ENCODE measurements at regions not wholly inside any gene's neighbourhood (a gene's known extent, or its start where the extent isn't known, plus 50 kb on each side); places are given as distances from the start of the nearest gene placed in this dataset.

GRCh38 chr20:52727740-52728456 lies 244.3 kb upstream of the TSHZ2 start:
- SMC1A ChIA-PET (ENCODE audit: uncharacterized antibody, unreplicated experiment) = interaction anchor here (0.6 kb wide), 1 partner anchor 47 kb away, joined by 3 read pairs; no protein-coding TSS in a partner anchor

More at GRCh38 chr20:52727740-52728456, 244.3 kb upstream of the TSHZ2 start:
- Histone ChIP-seq H3K4me3 (no peak overlapping the region), H2AFZ (ENCODE audit: control insufficient read depth, low read depth, low read length) (no peak overlapping the region), H3K9ac (ENCODE audit: control insufficient read depth, insufficient read depth, low read length) (no peak overlapping the region), H3K4me1 (ENCODE audit: control insufficient read depth, insufficient read depth, low read length) (no peaks in the 10 kb centered on the region), H3K27ac (ENCODE audit: control insufficient read depth, insufficient read depth) (no peak overlapping the region), H3K9me3 (replicated peaks; ENCODE audit: control insufficient read depth, insufficient read depth, low read length) (no peaks in the 10 kb centered on the region; the same call in 2 of the 3 replicates), H3K4me2 (ENCODE audit: control insufficient read depth, insufficient read depth) (no peak overlapping the region), H4K20me1 (ENCODE audit: control insufficient read depth, insufficient read depth) (no peaks in the 10 kb centered on the region), H3K27me3 (replicated peaks in 1 of 2; ENCODE audit: control insufficient read depth in 2 of 2, insufficient read depth in 2 of 2, low read length in 1 of 2) (no peaks in the 10 kb centered on the region), H3K36me3 (ENCODE audit: control insufficient read depth in 2 of 2, insufficient read depth in 2 of 2, low read length in 1 of 2) (no peaks in the 10 kb centered on the region), H3K79me2 (ENCODE audit: control insufficient read depth, insufficient read depth, low read length) (no peaks in the 10 kb centered on the region)
- TF ChIP-seq IRF4 (IDR thresholded peaks at IDR 0.05; ENCODE audit: low read depth, low read length) = no peak
- TF ChIP-seq HDAC2 (IDR thresholded peaks at IDR 0.05) = no peak
- TF ChIP-seq MAX (IDR thresholded peaks at IDR 0.05; ENCODE audit: low read depth, low read length) = no peak
- no peak for TF ChIP-seq HSF1 (IDR thresholded peaks at IDR 0.05; ENCODE audit: low read depth, low read length)
- no peak for TF ChIP-seq MYB (IDR thresholded peaks at IDR 0.05; ENCODE audit: borderline replicate concordance, low read depth, low read length)
- CTCF ChIA-PET = no interaction called here
- no peak for FAIRE-seq
- 61% methylated on average over 24 of the region's 24 CpGs for WGBS (ENCODE audit: insufficient coverage, insufficient replicate concordance, low lambda C conversion rate, missing lambda C conversion rate)
- in situ Hi-C loops (cut with MboI) = no loop called here
- no peak for ATAC-seq
- RAD21 ChIA-PET (ENCODE audit: unreplicated experiment) = no interaction called here
- POLR2A ChIA-PET = no interaction called here
- no peak for DNase-seq (ENCODE audit: low read depth, low spot score)
- BruUV-seq (replicated peaks) = no TSS peak
- intact Hi-C loops (cut with micrococcal nuclease; ENCODE audit: unreplicated experiment) = no loop called here

Data from GM12878 (cell line).